HuH-7.5 (cell line): ENCODE measurements at regions not wholly inside any gene's neighbourhood (a gene's known extent, or its start where the extent isn't known, plus 50 kb on each side); places are given as distances from the start of the nearest gene placed in this dataset.
"Not testable (repeated sequence)": the region's sequence is repeated elsewhere in the genome, so short reads cannot be mapped to it uniquely, and the experiment has no call there.

Experiments used
- DNase-seq: peaks from one replicate; pipeline ENCODE4 v3.0.0; 2011; ENCODE audit warnings: low spot score

DNA sequence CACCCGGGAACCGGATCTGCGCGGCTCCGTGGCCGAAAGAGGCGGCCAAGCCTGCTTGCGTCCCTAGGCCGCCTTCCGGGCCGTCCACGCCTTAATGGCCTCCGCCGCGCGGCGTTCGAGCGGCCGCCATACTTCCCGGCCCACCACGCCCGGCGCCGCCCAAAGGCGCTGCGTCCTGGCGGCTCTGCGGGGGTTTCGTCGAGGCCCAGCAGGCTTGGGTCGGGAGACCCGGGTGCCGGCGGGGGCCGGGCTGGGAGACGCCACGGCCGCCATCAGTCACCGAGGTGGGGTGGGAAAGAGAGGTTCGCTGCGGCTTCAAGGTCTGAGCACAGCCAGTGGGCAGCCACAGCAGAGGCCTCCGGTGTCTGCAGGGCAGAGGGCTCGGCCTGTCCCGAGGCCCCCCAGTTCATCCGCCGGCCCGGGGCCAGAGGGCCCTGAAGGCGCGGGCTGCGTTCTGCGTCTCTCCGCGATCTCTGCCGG is 545.8 kb upstream of the CDH10 start:
- DNase-seq: no peak

DNA sequence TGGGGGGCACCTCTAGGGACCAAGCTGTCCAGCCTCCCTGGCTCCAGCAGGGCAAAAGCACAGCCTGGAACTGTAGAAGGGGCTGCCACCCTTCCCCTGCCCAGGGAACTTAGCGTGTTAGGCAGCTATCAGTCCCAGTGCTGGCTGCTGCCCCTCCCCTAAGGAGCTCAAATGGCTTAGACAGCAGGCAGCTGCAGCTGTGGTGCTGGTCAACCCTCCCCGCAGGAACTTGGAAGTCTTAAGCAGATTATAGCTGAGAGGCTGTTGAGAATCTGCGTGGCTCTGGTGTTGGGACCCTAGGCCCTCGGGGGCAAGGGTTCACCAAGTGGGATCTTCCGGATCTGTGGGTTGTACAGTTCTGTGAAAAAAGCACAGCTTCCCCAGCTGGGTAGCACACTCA is 536.5 kb upstream of the CDH10 start:
- DNase-seq: no peak

GRCh38 chr5:25162616-25163015 is 517.8 kb upstream of the CDH10 start:
- DNase-seq: not testable (repeated sequence)

DNA sequence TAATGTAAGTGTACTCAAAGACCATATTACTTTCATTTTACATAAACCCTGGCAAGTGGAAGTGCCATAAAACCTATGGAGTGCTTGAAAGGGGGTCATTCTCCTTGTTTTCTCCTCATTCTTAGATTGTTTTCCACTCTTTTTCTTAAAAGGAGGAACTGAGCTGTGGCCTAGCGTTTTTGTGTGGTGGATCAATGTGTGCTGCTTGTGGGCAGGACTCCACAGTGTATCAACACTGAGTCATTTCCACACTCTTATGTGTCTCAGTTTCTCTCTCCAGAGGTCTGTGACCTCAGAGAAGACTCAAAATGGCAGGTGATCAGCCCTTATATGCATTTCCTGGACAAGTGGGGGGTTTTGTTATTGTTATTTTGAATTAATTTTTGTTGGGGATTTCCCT is 516.1 kb upstream of the CDH10 start:
- DNase-seq: no peak

GRCh38 chr5:25150819-25151218 is 506.0 kb upstream of the CDH10 start:
- DNase-seq: no peak

DNA sequence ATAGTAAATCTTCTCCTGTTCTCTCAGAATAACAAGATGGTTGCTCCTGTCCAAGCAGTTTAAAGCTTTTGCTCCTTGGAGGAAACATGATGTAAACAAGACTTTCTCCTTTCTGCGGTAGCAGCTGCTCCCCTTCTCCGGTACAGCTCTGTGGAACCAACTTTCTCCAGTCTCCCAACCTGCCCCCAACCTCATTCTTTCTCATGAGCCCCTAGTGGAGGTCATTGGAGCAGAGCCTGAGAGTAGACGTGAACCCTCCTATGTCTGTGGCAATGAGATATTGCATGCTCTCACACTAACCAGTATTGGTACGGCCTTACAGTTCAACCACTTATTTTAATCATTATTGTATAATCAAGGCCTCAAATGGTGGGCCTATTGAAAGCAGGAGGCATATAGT is 483.8 kb upstream of the CDH10 start:
- DNase-seq: no peak

GRCh38 chr5:25119650-25120049 is 474.9 kb upstream of the CDH10 start:
- peak; percentile 8 for DNase-seq

- no peak for DNase-seq
Measured at GRCh38 chr5:25107853-25108252, 463.1 kb upstream of the CDH10 start.

GRCh38 chr5:25099538-25099937 is 454.8 kb upstream of the CDH10 start:
- no peak for DNase-seq

DNA sequence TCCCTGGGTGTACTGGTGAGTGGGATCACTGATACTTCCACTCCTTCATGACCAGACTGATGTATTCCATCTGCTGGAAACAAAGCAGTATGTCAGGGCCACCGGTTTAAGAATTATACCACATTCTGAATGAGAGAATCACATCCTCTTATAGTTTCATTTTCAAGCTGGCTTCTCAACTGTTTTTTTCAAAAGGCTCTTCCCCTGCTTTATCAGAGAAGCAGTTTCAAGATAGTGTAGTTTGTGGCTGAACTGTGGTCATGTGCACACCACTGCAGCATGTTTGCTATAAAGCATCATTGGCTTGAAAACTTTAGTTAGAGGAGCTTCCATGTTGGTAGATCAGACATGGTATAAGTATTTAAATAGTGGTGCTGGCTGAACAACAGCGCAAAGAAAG is 450.5 kb upstream of the CDH10 start:
- DNase-seq: no peak

- DNase-seq: no peak
Measured at GRCh38 chr5:25094219-25094618, 449.4 kb upstream of the CDH10 start.

DNA sequence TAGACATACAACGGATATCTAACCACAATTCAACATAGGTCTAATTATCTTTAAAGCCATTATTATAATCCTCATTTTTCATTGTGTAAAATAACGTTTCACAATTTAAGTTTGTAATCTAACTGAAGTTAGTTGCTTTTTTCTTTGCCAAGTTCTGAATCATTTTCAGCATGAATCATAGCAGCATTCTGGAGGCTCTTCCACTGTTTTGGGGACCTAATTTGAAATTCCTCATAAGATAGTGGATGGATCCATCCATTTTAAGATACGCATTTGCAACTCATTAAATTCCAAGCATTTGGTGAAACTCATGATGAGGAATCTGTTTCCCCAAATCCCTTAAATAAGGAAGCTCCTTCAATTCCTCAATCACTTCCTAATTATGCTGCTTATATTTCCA is 447.1 kb upstream of the CDH10 start:
- no peak for DNase-seq

- no peak for DNase-seq
Measured at GRCh38 chr5:25090854-25091253, 446.1 kb upstream of the CDH10 start.

- peak; percentile 9 for DNase-seq
Measured at GRCh38 chr5:25090275-25090674, 445.5 kb upstream of the CDH10 start.

DNA sequence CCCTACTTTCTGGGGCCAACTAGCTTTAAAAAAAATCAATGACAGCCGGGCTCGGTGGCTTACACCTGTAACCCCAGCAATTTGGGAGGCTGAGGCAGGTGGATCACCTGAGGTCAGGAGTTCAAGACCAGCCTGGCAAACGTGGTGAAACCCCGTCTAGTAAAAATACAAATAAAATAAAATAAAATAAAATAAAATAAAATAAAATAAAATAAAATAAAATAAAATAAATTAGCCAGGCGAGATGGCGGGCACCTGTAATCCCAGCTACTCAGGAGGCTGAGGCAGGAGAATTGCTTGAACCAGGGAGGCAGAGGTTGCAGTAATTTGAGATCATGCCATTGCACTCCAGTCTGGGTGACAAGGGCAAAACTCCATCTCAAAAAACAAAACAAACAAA is 443.9 kb upstream of the CDH10 start:
- DNase-seq: not testable (repeated sequence)

- not testable (repeated sequence) for DNase-seq
Measured at GRCh38 chr5:25083261-25083660, 438.5 kb upstream of the CDH10 start.

DNA sequence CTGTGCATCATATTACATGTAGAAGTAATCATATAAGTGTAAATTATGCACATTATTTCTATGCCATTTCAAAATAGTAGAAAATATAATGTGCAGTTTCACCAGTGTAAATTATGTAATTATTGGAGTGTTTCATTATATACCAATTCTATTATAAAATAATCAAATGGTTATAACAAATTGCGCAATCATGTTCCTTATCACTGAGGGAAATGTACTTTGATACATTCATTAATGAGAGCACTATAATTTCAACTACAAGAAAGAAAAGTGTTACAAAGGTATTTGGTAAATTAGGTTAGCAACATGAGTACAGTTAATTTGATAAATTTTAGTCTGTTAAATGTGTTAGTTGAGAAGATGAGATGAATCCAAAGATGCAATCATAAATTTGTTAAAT is 421.5 kb upstream of the CDH10 start:
- no peak for DNase-seq

DNA sequence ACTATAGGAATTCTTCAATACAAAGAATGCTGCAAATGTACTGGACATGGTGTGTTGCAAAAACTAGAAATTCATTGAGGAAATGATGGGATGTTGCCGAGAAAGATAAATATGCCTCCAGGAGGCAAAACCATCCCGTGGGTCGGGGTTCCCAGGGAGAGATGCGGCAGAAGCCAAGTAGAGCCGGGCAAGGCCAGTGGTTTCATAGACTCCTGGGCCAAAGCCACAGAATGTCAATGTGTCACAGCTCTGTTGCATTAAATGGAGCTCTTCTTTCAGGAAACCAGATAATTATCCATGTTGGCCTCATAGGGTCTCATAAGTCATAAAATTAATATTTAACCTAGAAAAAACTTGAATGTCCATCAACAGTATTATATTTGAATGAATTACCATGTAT is 419.5 kb upstream of the CDH10 start:
- no peak for DNase-seq

- no peak for DNase-seq
Measured at GRCh38 chr5:25060575-25060974, 415.8 kb upstream of the CDH10 start.

- no peak for DNase-seq
Measured at GRCh38 chr5:25056836-25057235, 412.1 kb upstream of the CDH10 start.

GRCh38 chr5:25033658-25034057 is 388.9 kb upstream of the CDH10 start:
- no peak for DNase-seq

- no peak for DNase-seq
Measured at GRCh38 chr5:25029004-25029403, 384.2 kb upstream of the CDH10 start.

GRCh38 chr5:25027526-25027925 is 382.7 kb upstream of the CDH10 start:
- DNase-seq: no peak

DNA sequence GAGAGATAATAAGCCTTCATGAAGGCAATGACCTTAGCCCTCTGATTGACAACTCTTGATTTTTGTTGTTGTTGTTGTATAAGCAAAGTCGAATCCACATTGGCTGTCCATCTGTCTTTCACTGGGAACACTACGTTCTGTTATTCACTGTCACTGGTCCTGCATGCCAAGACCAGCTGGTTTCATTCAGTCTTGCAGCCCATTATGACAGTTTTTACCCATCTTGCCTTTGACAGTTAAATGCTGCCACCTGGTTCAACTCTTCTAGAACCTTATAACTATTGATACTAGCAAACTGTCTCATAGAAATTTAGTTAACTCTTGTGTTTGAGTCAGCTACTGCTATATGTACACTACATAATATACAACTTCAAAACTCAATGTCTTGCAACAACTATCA is 382.3 kb upstream of the CDH10 start:
- DNase-seq: no peak

GRCh38 chr5:25025831-25026230 is 381.1 kb upstream of the CDH10 start:
- DNase-seq: no peak
